SU-DHL-6 (cell line): ENCODE measurements at regions not wholly inside any gene's neighbourhood (a gene's known extent, or its start where the extent isn't known, plus 50 kb on each side); places are given as distances from the start of the nearest gene placed in this dataset.

Experiments
- H2AFZ ChIP-seq: fragments of 200-600 bp; sonication (generic); 2 replicates; pipeline ENCODE4 v1.6.1; 2014; ENCODE audit warnings: low read depth, mild to moderate bottlenecking, moderate library complexity, mixed read lengths, antibody characterized with exemption, low read length; ENCODE audit not compliant: severe bottlenecking
- H3F3A ChIP-seq: fragments of 200-600 bp; shearing (Covaris generic); 2 replicates; pipeline ENCODE4 v1.6.0; 2016; ENCODE audit warnings: antibody characterized with exemption, mild to moderate bottlenecking; ENCODE audit not compliant: insufficient read depth
- H3K27ac ChIP-seq: fragments of 200-600 bp; sonication (generic); 2 replicates; pipeline ENCODE4 v1.5.1; 2016; ENCODE audit warnings: low read depth, mild to moderate bottlenecking, low read length, moderate library complexity, mixed read lengths
- H3K27me3 ChIP-seq: fragments of 200-600 bp; sonication (generic), shearing (Covaris generic); 2 replicates; pipeline ENCODE4 v1.6.0; 2014; ENCODE audit warnings: mild to moderate bottlenecking, low read length
- H3K36me3 ChIP-seq: fragments of 200-600 bp; sonication (generic); 2 replicates; pipeline ENCODE4 v1.6.1; 2014; ENCODE audit warnings: mild to moderate bottlenecking, low read length, mixed read lengths
- H3K4me2 ChIP-seq: fragments of 300-600, 200-600 bp; shearing (Covaris generic), sonication (generic); 2 replicates; pipeline ENCODE4 v1.6.0; 2014; ENCODE audit warnings: low read length, low read depth, mild to moderate bottlenecking; ENCODE audit not compliant: poor library complexity, severe bottlenecking
- H3K4me3 ChIP-seq: fragments of 200-600 bp; sonication (generic); 2 replicates; pipeline ENCODE4 v1.5.1; 2014; ENCODE audit warnings: antibody characterized with exemption, low read length, mild to moderate bottlenecking, mixed read lengths; ENCODE audit not compliant: insufficient read depth, poor library complexity, severe bottlenecking
- H3K79me2 ChIP-seq: fragments of 200-600 bp; sonication (generic); 2 replicates; pipeline ENCODE4 v1.6.1; 2014; ENCODE audit warnings: mild to moderate bottlenecking, low read length, moderate library complexity; ENCODE audit not compliant: insufficient read depth
- H3K9ac ChIP-seq: fragments of 200-600 bp; sonication (generic); 2 replicates; pipeline ENCODE4 v1.7.0; 2014; ENCODE audit warnings: mild to moderate bottlenecking, low read length
- H3K9me2 ChIP-seq: fragments of 200-600 bp; sonication (generic); replicated peaks from 2 replicates; pipeline ENCODE4 v1.6.1; 2014; ENCODE audit warnings: low read length; ENCODE audit not compliant: insufficient read depth
- H3K9me3 ChIP-seq: fragments of 200-600 bp; sonication (generic); 2 replicates; pipeline ENCODE4 v1.6.1; 2014; ENCODE audit warnings: low read length, mixed read lengths; ENCODE audit not compliant: insufficient read depth
- H4K20me1 ChIP-seq: fragments of 200-600 bp; sonication (generic); 2 replicates; pipeline ENCODE4 v1.6.1; 2014; ENCODE audit warnings: low read depth, mild to moderate bottlenecking, antibody characterized with exemption, low read length, moderate library complexity, mixed read lengths
- CTCF ChIP-seq: fragments of 200-600 bp; sonication (generic); IDR thresholded peaks from one replicate; pipeline ENCODE4 v1.5.1; 2017; ENCODE audit warnings: antibody characterized with exemption, mild to moderate bottlenecking, low read length, moderate library complexity; ENCODE audit not compliant: insufficient read depth, poor library complexity, severe bottlenecking
- EZH2phosphoT487 ChIP-seq: fragments of 200-600 bp; sonication (generic), shearing (Covaris generic); conservative IDR thresholded peaks from 2 replicates; pipeline ENCODE4 v1.6.1; 2018; ENCODE audit warnings: mild to moderate bottlenecking, antibody characterized with exemption, low read length, moderate library complexity, mixed read lengths

GRCh38 chr3:175957427-175957826, 1098.3 kb downstream of the NAALADL2 start:
- no peaks in the 10 kb centered on the region for H4K20me1 ChIP-seq
- no peak overlapping the region for H3K27ac ChIP-seq
- H3K9me3 ChIP-seq = no peaks in the 10 kb centered on the region
- no peaks in the 10 kb centered on the region for H3K79me2 ChIP-seq
- no peak overlapping the region for H3K4me2 ChIP-seq
- no peaks in the 10 kb centered on the region for H3K27me3 ChIP-seq
- H3K9ac ChIP-seq = no peak overlapping the region
- no peaks in the 10 kb centered on the region for H3K9me2 ChIP-seq
- no peaks in the 10 kb centered on the region for H3F3A ChIP-seq
- no peak for TF ChIP-seq CTCF
- no peak for TF ChIP-seq EZH2phosphoT487
- no peaks in the 10 kb centered on the region for H3K36me3 ChIP-seq
- H2AFZ ChIP-seq = no peak overlapping the region
- H3K4me3 ChIP-seq = no peak overlapping the region

- Histone ChIP-seq H3F3A (no peaks in the 10 kb centered on the region), H3K4me2 (no peak overlapping the region), H2AFZ (no peak overlapping the region), H3K36me3 (no peaks in the 10 kb centered on the region), H4K20me1 (no peaks in the 10 kb centered on the region), H3K27ac (no peak overlapping the region), H3K4me3 (no peak overlapping the region), H3K79me2 (no peaks in the 10 kb centered on the region), H3K9me2 (no peaks in the 10 kb centered on the region), H3K27me3 (no peaks in the 10 kb centered on the region), H3K9me3 (no peaks in the 10 kb centered on the region), H3K9ac (no peak overlapping the region)
- TF ChIP-seq EZH2phosphoT487 = no peak
- TF ChIP-seq CTCF = no peak
Observed at GRCh38 chr3:175956964-175957363, 1097.8 kb downstream of the NAALADL2 start.

- H3K27me3 ChIP-seq = no peaks in the 10 kb centered on the region
- H2AFZ ChIP-seq = no peak overlapping the region
- TF ChIP-seq CTCF = no peak
- no peak for TF ChIP-seq EZH2phosphoT487
- H3K27ac ChIP-seq = no peak overlapping the region
- no peaks in the 10 kb centered on the region; the same call in 1 of the 2 replicates for H3K36me3 ChIP-seq
- no peak overlapping the region for H3K9ac ChIP-seq
- H3K4me3 ChIP-seq = no peak overlapping the region
- no peaks in the 10 kb centered on the region for H3F3A ChIP-seq
- no peaks in the 10 kb centered on the region for H3K9me2 ChIP-seq
- no peaks in the 10 kb centered on the region for H3K9me3 ChIP-seq
- H3K79me2 ChIP-seq = no peaks in the 10 kb centered on the region
- H4K20me1 ChIP-seq = no peaks in the 10 kb centered on the region
- no peak overlapping the region for H3K4me2 ChIP-seq
Observed at GRCh38 chr3:175951047-175951694, 1092.0 kb downstream of the NAALADL2 start.
